Fibroblast of lung (primary cell): ENCODE measurements at regions not wholly inside any gene's neighbourhood (a gene's known extent, or its start where the extent isn't known, plus 50 kb on each side); places are given as distances from the start of the nearest gene placed in this dataset.
A peak's percentile ranks its signal among the peaks of the same experiment; 100 is the strongest.

Experiments used
- DNase-seq, 2 donors: peaks; one replicate each; pipeline versions ENCODE4 v3.0.0 to v3.0.0-alpha.2; 2010; ENCODE audit warnings: low read depth in 2 of 2
- H2AFZ ChIP-seq: 2 replicates; pipeline ENCODE4 v1.5.1; 2012; ENCODE audit warnings: low read length, control low read depth, inconsistent platforms
- H3K27ac ChIP-seq: 2 replicates; pipeline ENCODE4 v1.5.1; 2011; ENCODE audit warnings: low read length, control low read depth; ENCODE audit not compliant: insufficient read depth
- H3K27me3 ChIP-seq: 2 replicates; pipeline ENCODE4 v1.5.1; 2011; ENCODE audit warnings: mild to moderate bottlenecking, low read length; ENCODE audit not compliant: control insufficient read depth, insufficient read depth
- H3K36me3 ChIP-seq: 2 replicates; pipeline ENCODE4 v1.5.1; 2011; ENCODE audit warnings: low read length; ENCODE audit not compliant: control insufficient read depth, insufficient read depth
- H3K4me1 ChIP-seq: 2 replicates; pipeline ENCODE4 v1.5.1; 2011; ENCODE audit warnings: low read length; ENCODE audit not compliant: control insufficient read depth, insufficient read depth; ENCODE audit errors: extremely low read depth
- H3K4me2 ChIP-seq: 2 replicates; pipeline ENCODE4 v1.5.1; 2011; ENCODE audit warnings: low read length, control low read depth; ENCODE audit not compliant: insufficient read depth; ENCODE audit errors: extremely low read depth
- H3K4me3 ChIP-seq, 4 experiments: fragments of 200-600 bp in 1 of 4; sonication (generic) in 1 of 4; replicated peaks in 1 of 4; 2 replicates each; pipeline ENCODE4 v1.5.1; 2011 to 2016; ENCODE audit warnings: low read length in 4 of 4, low read depth in 3 of 4, mild to moderate bottlenecking in 3 of 4, control low read depth in 2 of 4, inconsistent platforms in 1 of 4, mixed read lengths in 1 of 4; ENCODE audit not compliant: insufficient read depth in 1 of 4; ENCODE audit errors: control extremely low read depth in 1 of 4
- H3K79me2 ChIP-seq: 2 replicates; pipeline ENCODE4 v1.5.1; 2012; ENCODE audit warnings: mild to moderate bottlenecking, low read length, inconsistent platforms; ENCODE audit not compliant: control insufficient read depth, insufficient read depth
- H3K9ac ChIP-seq: 2 replicates; pipeline ENCODE4 v1.5.1; 2011; ENCODE audit warnings: mild to moderate bottlenecking, low read length, control low read depth; ENCODE audit not compliant: insufficient read depth
- H3K9me3 ChIP-seq: 2 replicates; pipeline ENCODE4 v1.5.1; 2012; ENCODE audit warnings: low read depth, low read length; ENCODE audit not compliant: control insufficient read depth, insufficient read depth
- H4K20me1 ChIP-seq: 2 replicates; pipeline ENCODE4 v1.5.1; 2011; ENCODE audit warnings: low read length; ENCODE audit not compliant: control insufficient read depth, insufficient read depth; ENCODE audit errors: extremely low read depth
- CTCF ChIP-seq, 2 donors: IDR thresholded peaks in 1 of 2; conservative IDR thresholded peaks in 1 of 2; 1 replicate in 1 of 2; 2 replicates in 1 of 2; pipeline ENCODE4 v1.5.1; 2011 to 2012; ENCODE audit warnings: low read length in 2 of 2, control low read depth in 1 of 2, inconsistent platforms in 1 of 2, low read depth in 1 of 2, mild to moderate bottlenecking in 1 of 2
- EZH2 ChIP-seq: IDR thresholded peaks from 2 replicates; pipeline ENCODE4 v1.5.1; 2012; ENCODE audit warnings: low read length, control low read depth, mild to moderate bottlenecking; ENCODE audit errors: missing control alignments

GRCh38 chr5:96533371-96533770, 100.3 kb upstream of the PCSK1 start:
- H3K36me3 ChIP-seq = no peaks in the 10 kb centered on the region
- no peak overlapping the region for H3K4me2 ChIP-seq
- TF ChIP-seq EZH2 = no peak
- TF ChIP-seq CTCF (conservative IDR thresholded peaks at IDR 0.05 in 1 of 2, IDR thresholded peaks at IDR 0.05 in 1 of 2; ENCODE audit: low read depth in 1 of 2, low read length in 2 of 2) = no peak
- H3K9ac ChIP-seq = no peak overlapping the region
- H3K4me1 ChIP-seq = peaks cover 3% of the 10 kb centered on the region
- H2AFZ ChIP-seq = no peak overlapping the region
- no peak for DNase-seq
- H3K79me2 ChIP-seq = no peaks in the 10 kb centered on the region
- no peak overlapping the region for H3K27ac ChIP-seq
- H3K27me3 ChIP-seq = no peaks in the 10 kb centered on the region
- H3K9me3 ChIP-seq = no peaks in the 10 kb centered on the region
- H3K4me3 ChIP-seq = no peak overlapping the region
- H4K20me1 ChIP-seq = no peaks in the 10 kb centered on the region

- H3K4me3 ChIP-seq = no peak overlapping the region
- H2AFZ ChIP-seq = peak overlapping the region; percentile 10
- TF ChIP-seq EZH2 = no peak
- no peak for TF ChIP-seq CTCF (conservative IDR thresholded peaks at IDR 0.05 in 1 of 2, IDR thresholded peaks at IDR 0.05 in 1 of 2; ENCODE audit: low read depth in 1 of 2, low read length in 2 of 2)
- peak overlapping the region; percentile 29 for H3K27ac ChIP-seq
- DNase-seq = peak; percentile 69 to 89
- no peaks in the 10 kb centered on the region for H4K20me1 ChIP-seq
- no peaks in the 10 kb centered on the region for H3K9me3 ChIP-seq
- no peak overlapping the region for H3K4me2 ChIP-seq
- no peaks in the 10 kb centered on the region for H3K36me3 ChIP-seq
- H3K27me3 ChIP-seq = no peaks in the 10 kb centered on the region
- no peak overlapping the region for H3K9ac ChIP-seq
- no peaks in the 10 kb centered on the region for H3K79me2 ChIP-seq
- H3K4me1 ChIP-seq = peaks cover 3% of the 10 kb centered on the region
Measured at GRCh38 chr5:96537386-96537785, 104.3 kb upstream of the PCSK1 start.

- Histone ChIP-seq H4K20me1 (no peaks in the 10 kb centered on the region), H2AFZ (no peak overlapping the region), H3K4me1 (peaks cover 3% of the 10 kb centered on the region), H3K4me2 (no peak overlapping the region), H3K4me3 (no peak overlapping the region), H3K9ac (no peak overlapping the region), H3K27me3 (no peaks in the 10 kb centered on the region), H3K36me3 (no peaks in the 10 kb centered on the region), H3K9me3 (no peaks in the 10 kb centered on the region), H3K27ac (no peak overlapping the region), H3K79me2 (no peaks in the 10 kb centered on the region)
- no peak for TF ChIP-seq CTCF (conservative IDR thresholded peaks at IDR 0.05 in 1 of 2, IDR thresholded peaks at IDR 0.05 in 1 of 2; ENCODE audit: low read depth in 1 of 2, low read length in 2 of 2)
- TF ChIP-seq EZH2 = no peak
- DNase-seq = peak in 1 of 2 donors; percentile 67
Measured at GRCh38 chr5:96538808-96539250, 105.8 kb upstream of the PCSK1 start.
